Neural progenitor cell (in vitro differentiated cells): ENCODE measurements at regions not wholly inside any gene's neighbourhood (a gene's known extent, or its start where the extent isn't known, plus 50 kb on each side); places are given as distances from the start of the nearest gene placed in this dataset.

Experiments used
- CTCF ChIP-seq: fragments of 200-600 bp; sonication (generic); IDR thresholded peaks from 2 replicates; pipeline ENCODE4 v1.5.1; 2017; ENCODE audit warnings: antibody characterized with exemption, mild to moderate bottlenecking
- EZH2 ChIP-seq: fragments of 200-600 bp; sonication (generic); IDR thresholded peaks from 2 replicates; pipeline ENCODE4 v1.6.1; 2017; ENCODE audit warnings: antibody characterized with exemption, mild to moderate bottlenecking, moderate library complexity
- EZH2phosphoT487 ChIP-seq: fragments of 200-600 bp; sonication (generic); IDR thresholded peaks from 2 replicates; pipeline ENCODE4 v1.6.1; 2017; ENCODE audit warnings: antibody characterized with exemption

GRCh38 chr22:22094514-22094913 is 111.9 kb upstream of the TOP3B start:
- TF ChIP-seq EZH2 (no peak), CTCF (no peak), EZH2phosphoT487 (no peak)
